Stimulated activated CD8-positive, alpha-beta memory T cell treated with anti-CD3 and anti-CD28 coated beads, Interleukin-15, amount 100 ng/mL, for 24 hours (primary cell): ENCODE measurements at regions not wholly inside any gene's neighbourhood (a gene's known extent, or its start where the extent isn't known, plus 50 kb on each side); places are given as distances from the start of the nearest gene placed in this dataset.
A peak's percentile ranks its signal among the peaks of the same experiment; 100 is the strongest.

Source experiments
- DNase-seq: peaks from one replicate; pipeline ENCODE4 v3.0.0-alpha.2; 2020; ENCODE audit warnings: low read depth

GRCh38 chr9:94159069-94159939, 75.0 kb downstream of the PTPDC1 start:
- no peak for DNase-seq

GRCh38 chr9:94160594-94161501, 76.6 kb downstream of the PTPDC1 start:
- no peak for DNase-seq

- no peak for DNase-seq
These were observed 77.4 kb downstream of the PTPDC1 start for GRCh38 chr9:94161673-94162072.

GRCh38 chr9:94164806-94165549, 80.7 kb downstream of the PTPDC1 start:
- DNase-seq, result no peak

- peak; percentile 83 for DNase-seq
These were observed 81.5 kb downstream of the PTPDC1 start for GRCh38 chr9:94165592-94166235.

- peak; percentile 72 for DNase-seq
These were observed 82.1 kb downstream of the PTPDC1 start for GRCh38 chr9:94166236-94166975.

GRCh38 chr9:94166976-94167346, 82.7 kb downstream of the PTPDC1 start:
- DNase-seq, result no peak

- DNase-seq, result no peak
These were observed 83.2 kb downstream of the PTPDC1 start for GRCh38 chr9:94167376-94167890.

- no peak for DNase-seq
These were observed 84.1 kb downstream of the PTPDC1 start for GRCh38 chr9:94168203-94169000.

- DNase-seq, result no peak
These were observed 85.7 kb downstream of the PTPDC1 start for GRCh38 chr9:94169968-94170367.

- no peak for DNase-seq
These were observed 85.5 kb upstream of the ZNF169 start for GRCh38 chr9:94173632-94174031.

GRCh38 chr9:94174164-94174563, 84.9 kb upstream of the ZNF169 start:
- no peak for DNase-seq

- DNase-seq, result no peak
These were observed 83.4 kb upstream of the ZNF169 start for GRCh38 chr9:94175669-94176068.

GRCh38 chr9:94176608-94177007, 82.5 kb upstream of the ZNF169 start:
- DNase-seq, result no peak

GRCh38 chr9:94178927-94179326, 80.2 kb upstream of the ZNF169 start:
- DNase-seq, result no peak

GRCh38 chr9:94181408-94182181, 77.5 kb upstream of the ZNF169 start:
- DNase-seq, result no peak

- DNase-seq, result no peak
These were observed 76.6 kb upstream of the ZNF169 start for GRCh38 chr9:94182532-94182931.

GRCh38 chr9:94183240-94183999, 75.7 kb upstream of the ZNF169 start:
- DNase-seq, result no peak
